Uterus (tissue), 2 donors: ENCODE measurements at regions not wholly inside any gene's neighbourhood (a gene's known extent, or its start where the extent isn't known, plus 50 kb on each side); places are given as distances from the start of the nearest gene placed in this dataset.

ENCODE experiments used
- CTCF ChIP-seq, 4 experiments: fragments of 200-600 bp in 2 of 4; fragments of 450-650 bp in 2 of 4; sonication (generic) in 2 of 4; IDR thresholded peaks; one replicate each; pipeline ENCODE4 v1.5.1; 2016 to 2019; ENCODE audit warnings: antibody characterized with exemption in 4 of 4, mild to moderate bottlenecking in 2 of 4, moderate library complexity in 1 of 4
- POLR2A ChIP-seq, 2 donors: fragments of 450-650 bp; IDR thresholded peaks; one replicate each; pipeline ENCODE4 v1.6.1; 2016; ENCODE audit warnings: antibody characterized with exemption in 2 of 2, mild to moderate bottlenecking in 1 of 2, moderate library complexity in 1 of 2

- TF ChIP-seq CTCF (IDR thresholded peaks at IDR 0.05) (no peak), POLR2A (IDR thresholded peaks at IDR 0.05) (no peak)
Observed at GRCh38 chr12:92229381-92229780, 83.7 kb upstream of the BTG1 start.
